ENCODE measurements at regions not wholly inside any gene's neighbourhood (a gene's known extent, or its start where the extent isn't known, plus 50 kb on each side); places are given as distances from the start of the nearest gene placed in this dataset.

DNA sequence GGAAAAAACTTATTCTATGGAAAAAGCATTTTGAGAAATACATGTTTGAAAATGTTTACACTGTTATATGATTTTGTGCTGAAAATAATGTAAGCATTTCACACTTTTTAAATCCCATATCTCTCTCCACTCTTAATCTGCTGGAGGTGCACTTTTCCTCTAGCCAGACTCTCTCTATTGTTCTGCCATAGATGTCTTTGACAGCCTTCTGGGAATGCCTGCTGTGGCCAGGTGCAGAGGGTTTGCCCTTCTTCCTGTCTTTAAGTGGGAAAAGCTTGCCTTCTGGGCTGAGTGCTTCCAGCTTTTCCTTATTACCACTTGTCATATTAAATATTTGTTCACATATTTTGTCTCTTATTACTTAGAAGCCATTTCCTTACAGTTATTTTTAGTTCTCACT, 60.1 kb upstream of the PPM1H start:
- TF ChIP-seq, protein P1, sequence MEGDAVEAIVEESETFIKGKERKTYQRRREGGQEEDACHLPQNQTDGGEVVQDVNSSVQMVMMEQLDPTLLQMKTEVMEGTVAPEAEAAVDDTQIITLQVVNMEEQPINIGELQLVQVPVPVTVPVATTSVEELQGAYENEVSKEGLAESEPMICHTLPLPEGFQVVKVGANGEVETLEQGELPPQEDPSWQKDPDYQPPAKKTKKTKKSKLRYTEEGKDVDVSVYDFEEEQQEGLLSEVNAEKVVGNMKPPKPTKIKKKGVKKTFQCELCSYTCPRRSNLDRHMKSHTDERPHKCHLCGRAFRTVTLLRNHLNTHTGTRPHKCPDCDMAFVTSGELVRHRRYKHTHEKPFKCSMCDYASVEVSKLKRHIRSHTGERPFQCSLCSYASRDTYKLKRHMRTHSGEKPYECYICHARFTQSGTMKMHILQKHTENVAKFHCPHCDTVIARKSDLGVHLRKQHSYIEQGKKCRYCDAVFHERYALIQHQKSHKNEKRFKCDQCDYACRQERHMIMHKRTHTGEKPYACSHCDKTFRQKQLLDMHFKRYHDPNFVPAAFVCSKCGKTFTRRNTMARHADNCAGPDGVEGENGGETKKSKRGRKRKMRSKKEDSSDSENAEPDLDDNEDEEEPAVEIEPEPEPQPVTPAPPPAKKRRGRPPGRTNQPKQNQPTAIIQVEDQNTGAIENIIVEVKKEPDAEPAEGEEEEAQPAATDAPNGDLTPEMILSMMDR (conservative IDR thresholded peaks at IDR 0.05) = no peak
- no peak for TF ChIP-seq ZFX (IDR thresholded peaks at IDR 0.05)
